Nephron (organoid): ENCODE measurements at regions not wholly inside any gene's neighbourhood (a gene's known extent, or its start where the extent isn't known, plus 50 kb on each side); places are given as distances from the start of the nearest gene placed in this dataset.

Source experiments
- H3K27ac Mint-ChIP-seq, 3 experiments: 2 replicates each; pipeline ENCODE4 v1.8.0; 2020; ENCODE audit warnings: mixed read lengths in 3 of 3, mild to moderate bottlenecking in 2 of 3, moderate library complexity in 1 of 3
- H3K27me3 Mint-ChIP-seq: 2 replicates; pipeline ENCODE4 v1.8.0; 2021; ENCODE audit warnings: low read depth, mild to moderate bottlenecking, moderate library complexity, mixed read lengths
- H3K36me3 Mint-ChIP-seq: 2 replicates; pipeline ENCODE4 v1.8.0; 2020; ENCODE audit warnings: low read depth, mixed read lengths
- H3K4me1 Mint-ChIP-seq: 2 replicates; pipeline ENCODE4 v1.8.0; 2020; ENCODE audit warnings: mixed read lengths
- H3K4me3 Mint-ChIP-seq, 3 experiments: 2 replicates each; pipeline ENCODE4 v1.8.0; 2020; ENCODE audit warnings: mild to moderate bottlenecking in 3 of 3, mixed read lengths in 3 of 3, moderate library complexity in 2 of 3
- H3K9me3 Mint-ChIP-seq: 2 replicates; pipeline ENCODE4 v1.8.0; 2020; ENCODE audit warnings: mixed read lengths
- CTCF ChIP-seq, 3 experiments: fragments of 200-600 bp; sonication (generic); IDR thresholded peaks; one replicate each; pipeline ENCODE4 v1.5.0; 2021; ENCODE audit warnings: antibody characterized with exemption in 3 of 3; ENCODE audit not compliant: unreplicated experiment in 3 of 3

GRCh38 chr1:239833723-239834122 lies 258.0 kb upstream of the FMN2 start:
- no peak for TF ChIP-seq CTCF (IDR thresholded peaks at IDR 0.05; ENCODE audit: unreplicated experiment in 3 of 3)
- Mint-ChIP-seq H3K9me3 (no peaks in the 10 kb centered on the region), H3K36me3 (no peaks in the 10 kb centered on the region), H3K4me3 (no peak overlapping the region), H3K4me1 (peaks cover 11% of the 10 kb centered on the region), H3K27me3 (peaks cover 4% of the 10 kb centered on the region), H3K27ac (no peak overlapping the region)

- H3K27me3 Mint-ChIP-seq, result peaks cover 4% of the 10 kb centered on the region
- H3K4me1 Mint-ChIP-seq, result peaks cover 11% of the 10 kb centered on the region
- TF ChIP-seq CTCF (IDR thresholded peaks at IDR 0.05; ENCODE audit: unreplicated experiment in 3 of 3), result no peak
- no peak overlapping the region for H3K27ac Mint-ChIP-seq
- no peak overlapping the region for H3K4me3 Mint-ChIP-seq
- H3K9me3 Mint-ChIP-seq, result no peaks in the 10 kb centered on the region
- H3K36me3 Mint-ChIP-seq, result no peaks in the 10 kb centered on the region
These were observed 255.7 kb upstream of the FMN2 start for GRCh38 chr1:239835946-239836440.

- Mint-ChIP-seq H3K27ac (no peak overlapping the region), H3K9me3 (no peaks in the 10 kb centered on the region), H3K4me1 (peaks cover 5% of the 10 kb centered on the region), H3K27me3 (peaks cover 8% of the 10 kb centered on the region), H3K4me3 (no peak overlapping the region), H3K36me3 (no peaks in the 10 kb centered on the region)
- no peak for TF ChIP-seq CTCF (IDR thresholded peaks at IDR 0.05; ENCODE audit: unreplicated experiment in 3 of 3)
These were observed 251.3 kb upstream of the FMN2 start for GRCh38 chr1:239840336-239840735.

GRCh38 chr1:239840790-239841189 lies 250.9 kb upstream of the FMN2 start:
- Mint-ChIP-seq H3K4me3 (no peak overlapping the region), H3K9me3 (no peaks in the 10 kb centered on the region), H3K4me1 (peaks cover 5% of the 10 kb centered on the region), H3K27ac (no peak overlapping the region), H3K27me3 (peaks cover 7% of the 10 kb centered on the region), H3K36me3 (no peaks in the 10 kb centered on the region)
- no peak for TF ChIP-seq CTCF (IDR thresholded peaks at IDR 0.05; ENCODE audit: unreplicated experiment in 3 of 3)

- Mint-ChIP-seq H3K9me3 (no peaks in the 10 kb centered on the region), H3K27me3 (peaks cover 4% of the 10 kb centered on the region), H3K36me3 (no peaks in the 10 kb centered on the region), H3K27ac (no peak overlapping the region), H3K4me1 (peaks cover 5% of the 10 kb centered on the region), H3K4me3 (no peak overlapping the region)
- TF ChIP-seq CTCF (IDR thresholded peaks at IDR 0.05; ENCODE audit: unreplicated experiment in 3 of 3), result no peak
These were observed 250.1 kb upstream of the FMN2 start for GRCh38 chr1:239841631-239842030.

- Mint-ChIP-seq H3K4me1 (peaks cover 5% of the 10 kb centered on the region), H3K9me3 (no peaks in the 10 kb centered on the region), H3K27me3 (peaks cover 4% of the 10 kb centered on the region), H3K36me3 (no peaks in the 10 kb centered on the region), H3K27ac (no peak overlapping the region), H3K4me3 (no peak overlapping the region)
- TF ChIP-seq CTCF (IDR thresholded peaks at IDR 0.05; ENCODE audit: unreplicated experiment in 3 of 3), result no peak
These were observed 248.1 kb upstream of the FMN2 start for GRCh38 chr1:239843541-239843940.
